B cell (primary cell): ENCODE measurements at regions not wholly inside any gene's neighbourhood (a gene's known extent, or its start where the extent isn't known, plus 50 kb on each side); places are given as distances from the start of the nearest gene placed in this dataset.

Experiments
- EZH2 ChIP-seq: IDR thresholded peaks from 2 replicates; pipeline ENCODE4 v1.6.1; 2012; ENCODE audit warnings: borderline replicate concordance, low read depth, mild to moderate bottlenecking, moderate library complexity, low read length; ENCODE audit not compliant: insufficient read depth, poor library complexity, severe bottlenecking
- TF ChIP-seq, protein P1 (sequence below): fragments of 200-600 bp; IDR thresholded peaks from one replicate; pipeline ENCODE4 v1.8.0; 2022; ENCODE audit warnings: antibody characterized with exemption, mild to moderate bottlenecking

DNA sequence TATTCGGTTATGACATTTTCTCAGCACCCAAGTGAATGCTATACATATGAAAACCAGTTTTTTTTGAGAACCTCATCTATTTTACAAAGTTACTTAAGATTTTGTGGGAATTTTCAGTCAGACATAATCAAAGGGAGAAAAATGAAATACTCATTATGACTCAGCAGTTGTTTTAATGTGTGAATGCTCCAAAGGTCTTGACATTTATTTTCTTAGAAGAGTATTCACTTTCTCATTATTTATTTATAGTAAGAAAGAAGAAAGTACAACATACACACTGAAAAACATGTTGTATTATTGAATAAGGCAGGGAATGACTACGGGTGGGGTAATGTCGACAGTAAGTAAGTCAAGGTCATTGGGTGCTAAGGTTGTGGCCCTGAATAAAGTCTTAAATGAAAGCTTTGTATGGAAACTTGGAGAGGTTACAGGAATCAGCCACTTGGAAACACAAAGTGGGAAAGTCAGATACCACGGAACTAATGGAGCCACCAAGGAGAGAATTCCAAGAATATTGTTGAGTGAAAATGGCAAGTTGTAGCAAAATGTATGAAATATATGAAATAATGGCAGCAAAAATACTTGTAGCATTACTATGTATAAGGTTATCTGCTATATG lies 844.5 kb downstream of the TBL1XR1 start:
- TF ChIP-seq, protein P1, sequence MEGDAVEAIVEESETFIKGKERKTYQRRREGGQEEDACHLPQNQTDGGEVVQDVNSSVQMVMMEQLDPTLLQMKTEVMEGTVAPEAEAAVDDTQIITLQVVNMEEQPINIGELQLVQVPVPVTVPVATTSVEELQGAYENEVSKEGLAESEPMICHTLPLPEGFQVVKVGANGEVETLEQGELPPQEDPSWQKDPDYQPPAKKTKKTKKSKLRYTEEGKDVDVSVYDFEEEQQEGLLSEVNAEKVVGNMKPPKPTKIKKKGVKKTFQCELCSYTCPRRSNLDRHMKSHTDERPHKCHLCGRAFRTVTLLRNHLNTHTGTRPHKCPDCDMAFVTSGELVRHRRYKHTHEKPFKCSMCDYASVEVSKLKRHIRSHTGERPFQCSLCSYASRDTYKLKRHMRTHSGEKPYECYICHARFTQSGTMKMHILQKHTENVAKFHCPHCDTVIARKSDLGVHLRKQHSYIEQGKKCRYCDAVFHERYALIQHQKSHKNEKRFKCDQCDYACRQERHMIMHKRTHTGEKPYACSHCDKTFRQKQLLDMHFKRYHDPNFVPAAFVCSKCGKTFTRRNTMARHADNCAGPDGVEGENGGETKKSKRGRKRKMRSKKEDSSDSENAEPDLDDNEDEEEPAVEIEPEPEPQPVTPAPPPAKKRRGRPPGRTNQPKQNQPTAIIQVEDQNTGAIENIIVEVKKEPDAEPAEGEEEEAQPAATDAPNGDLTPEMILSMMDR = no peak
- no peak for TF ChIP-seq EZH2
